GM21447 (cell line): ENCODE measurements at regions not wholly inside any gene's neighbourhood (a gene's known extent, or its start where the extent isn't known, plus 50 kb on each side); places are given as distances from the start of the nearest gene placed in this dataset.
"Not testable (repeated sequence)": the region's sequence is repeated elsewhere in the genome, so short reads cannot be mapped to it uniquely, and the experiment has no call there.

Experiments
- ATAC-seq: cut with Tn5 transposase; IDR thresholded peaks from one replicate; pipeline ENCODE4 v1.9.1; 2021; ENCODE audit not compliant: unreplicated experiment

GRCh38 chr3:81995329-81995728 lies 233.9 kb upstream of the GBE1 start:
- no peak for ATAC-seq

- no peak for ATAC-seq
Observed at GRCh38 chr3:81989758-81990157, 228.3 kb upstream of the GBE1 start.

GRCh38 chr3:81989274-81989673 lies 227.8 kb upstream of the GBE1 start:
- ATAC-seq = no peak

- ATAC-seq = not testable (repeated sequence)
Observed at GRCh38 chr3:81987412-81987811, 226.0 kb upstream of the GBE1 start.

GRCh38 chr3:81985996-81986723 lies 224.7 kb upstream of the GBE1 start:
- ATAC-seq = no peak

- no peak for ATAC-seq
Observed at GRCh38 chr3:81983382-81983781, 221.9 kb upstream of the GBE1 start.

- no peak for ATAC-seq
Observed at GRCh38 chr3:81980596-81981494, 219.4 kb upstream of the GBE1 start.

- no peak for ATAC-seq
Observed at GRCh38 chr3:81974751-81975150, 213.3 kb upstream of the GBE1 start.

- ATAC-seq = no peak
Observed at GRCh38 chr3:81968658-81969057, 207.2 kb upstream of the GBE1 start.

GRCh38 chr3:81967393-81967792 lies 205.9 kb upstream of the GBE1 start:
- no peak for ATAC-seq

GRCh38 chr3:81965696-81966095 lies 204.3 kb upstream of the GBE1 start:
- ATAC-seq = no peak

- no peak for ATAC-seq
Observed at GRCh38 chr3:81962396-81962795, 201.0 kb upstream of the GBE1 start.

GRCh38 chr3:81958972-81959640 lies 197.7 kb upstream of the GBE1 start:
- no peak for ATAC-seq

GRCh38 chr3:81955878-81956277 lies 194.4 kb upstream of the GBE1 start:
- ATAC-seq = no peak

- ATAC-seq = no peak
Observed at GRCh38 chr3:81953111-81953510, 191.7 kb upstream of the GBE1 start.

- no peak for ATAC-seq
Observed at GRCh38 chr3:81952141-81952540, 190.7 kb upstream of the GBE1 start.

- no peak for ATAC-seq
Observed at GRCh38 chr3:81951636-81952035, 190.2 kb upstream of the GBE1 start.

- no peak for ATAC-seq
Observed at GRCh38 chr3:81951106-81951505, 189.7 kb upstream of the GBE1 start.

GRCh38 chr3:81947359-81947758 lies 185.9 kb upstream of the GBE1 start:
- ATAC-seq = no peak

- no peak for ATAC-seq
Observed at GRCh38 chr3:81938681-81939080, 177.2 kb upstream of the GBE1 start.

- no peak for ATAC-seq
Observed at GRCh38 chr3:81936817-81937216, 175.4 kb upstream of the GBE1 start.

GRCh38 chr3:81932681-81933080 lies 171.2 kb upstream of the GBE1 start:
- no peak for ATAC-seq
